ENCODE measurements at regions not wholly inside any gene's neighbourhood (a gene's known extent, or its start where the extent isn't known, plus 50 kb on each side); places are given as distances from the start of the nearest gene placed in this dataset.
"Not testable (repeated sequence)": the region's sequence is repeated elsewhere in the genome, so short reads cannot be mapped to it uniquely, and the experiment has no call there.

DNA sequence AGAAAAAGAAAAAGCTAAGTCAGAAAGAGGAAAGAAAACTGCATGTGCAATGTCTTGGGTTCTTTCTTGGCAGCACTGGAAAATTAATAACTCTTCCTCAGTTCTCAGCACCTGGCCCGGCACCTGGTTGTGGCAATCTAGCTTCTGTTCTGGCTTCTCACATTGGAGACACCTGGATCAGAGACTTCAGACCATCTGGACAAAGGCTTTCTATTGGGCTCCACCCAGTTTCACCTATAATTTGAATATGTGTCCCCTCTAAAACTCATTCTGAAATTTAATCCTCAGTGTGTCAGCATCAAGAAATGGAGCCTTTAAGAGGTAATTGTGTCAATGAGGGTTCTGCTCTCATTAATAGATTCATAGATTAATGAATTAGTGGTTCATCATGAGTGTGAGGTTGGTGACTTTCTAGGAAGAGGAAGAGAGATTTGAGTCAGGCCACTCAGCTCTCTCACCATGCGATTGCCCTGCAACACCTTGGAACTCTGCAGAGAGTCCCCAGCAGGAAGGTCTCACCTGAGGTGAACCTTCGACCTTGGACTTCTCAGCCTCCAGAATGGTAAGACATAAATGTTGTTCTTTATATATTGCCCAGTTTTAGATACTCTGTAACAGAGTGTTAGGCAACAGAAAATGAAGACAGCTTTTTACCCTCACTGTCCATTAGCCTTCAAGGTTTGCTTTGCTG, 679.9 kb downstream of the NTRK3 start:
- no peak for DNase-seq

- DNase-seq = no peak
These were observed 680.6 kb downstream of the NTRK3 start for GRCh38 chr15:87575896-87576473.

DNA sequence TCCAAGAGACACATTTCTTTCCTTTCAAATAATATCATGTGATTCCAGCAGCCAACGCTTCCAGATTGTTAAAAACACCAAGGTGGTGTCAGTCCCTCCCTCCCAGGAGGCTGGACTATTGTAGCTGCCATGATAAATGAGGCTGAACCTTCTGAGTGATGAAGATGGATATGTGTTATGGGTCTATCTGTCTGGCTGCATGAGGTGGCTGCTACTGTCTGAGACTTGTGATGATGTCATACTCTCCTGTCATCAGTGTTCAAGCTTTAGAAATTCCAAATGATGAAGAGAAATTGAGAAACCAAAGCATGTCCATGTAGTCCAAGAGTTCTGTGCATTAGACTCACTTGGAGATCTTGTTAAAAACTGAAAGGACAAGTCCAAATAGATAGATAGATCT, 683.0 kb downstream of the NTRK3 start:
- no peak for DNase-seq

DNA sequence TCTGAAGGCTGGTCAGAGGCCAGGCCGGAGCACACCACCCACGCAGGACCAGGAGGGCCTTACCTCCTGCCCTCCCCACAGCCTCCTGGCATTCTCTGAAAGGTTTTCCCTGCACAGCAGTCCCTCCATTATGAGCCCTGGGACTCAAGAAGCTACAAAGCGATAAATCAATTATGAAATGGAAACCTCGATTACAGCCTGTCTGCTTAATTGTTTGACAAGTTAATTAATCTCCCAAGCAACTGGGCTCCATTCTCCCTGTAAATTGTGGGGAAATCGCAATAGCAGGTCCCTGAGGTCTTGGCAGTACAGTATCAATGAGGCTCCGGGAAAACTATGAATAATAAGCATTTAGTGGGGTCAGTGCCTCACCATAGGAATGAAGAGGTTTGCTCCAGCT, 683.5 kb downstream of the NTRK3 start:
- DNase-seq = no peak

DNA sequence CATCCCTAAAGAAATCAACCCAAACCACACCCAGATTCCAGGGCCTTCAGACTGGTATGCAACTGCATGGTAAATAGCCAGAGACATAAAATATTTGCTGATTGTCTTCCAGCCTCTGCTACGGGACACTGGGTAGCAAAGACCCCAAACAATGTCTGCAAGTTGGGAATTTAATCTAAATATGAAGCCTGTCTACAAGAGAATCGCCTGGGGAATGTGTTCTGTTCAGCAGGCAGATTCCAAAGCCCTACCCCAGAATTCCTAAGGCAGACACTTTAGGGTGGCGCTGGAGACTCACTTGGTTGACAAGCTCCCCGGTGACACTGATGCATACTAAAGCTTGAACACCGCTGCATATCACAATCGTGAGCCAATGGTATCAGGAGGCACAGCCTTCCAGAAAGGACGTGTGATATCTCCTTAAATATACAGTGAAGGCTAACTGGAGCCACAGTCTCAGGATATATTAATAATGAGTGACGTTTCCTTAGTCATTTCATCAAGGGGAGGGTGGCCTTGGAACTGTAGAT, 684.1 kb downstream of the NTRK3 start:
- DNase-seq = no peak

DNA sequence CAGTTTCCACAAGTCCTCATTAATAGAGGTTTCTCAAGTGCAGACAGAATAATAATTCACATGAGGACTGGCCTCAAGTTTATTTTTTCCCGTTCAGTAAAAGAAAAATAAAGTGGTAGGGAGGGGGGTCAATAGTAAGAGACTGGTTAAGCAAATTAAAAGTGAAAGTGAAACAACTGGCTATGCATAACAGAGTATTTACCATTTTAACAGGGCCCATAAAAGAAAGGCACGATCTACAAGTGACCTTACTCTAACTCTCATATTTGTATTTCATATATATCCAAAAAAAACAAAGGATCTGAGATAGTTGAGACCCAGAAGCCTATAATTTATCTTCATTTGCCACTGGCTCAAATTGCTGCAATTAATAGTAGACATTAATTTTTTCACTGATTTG, 686.3 kb downstream of the NTRK3 start:
- DNase-seq = no peak

DNA sequence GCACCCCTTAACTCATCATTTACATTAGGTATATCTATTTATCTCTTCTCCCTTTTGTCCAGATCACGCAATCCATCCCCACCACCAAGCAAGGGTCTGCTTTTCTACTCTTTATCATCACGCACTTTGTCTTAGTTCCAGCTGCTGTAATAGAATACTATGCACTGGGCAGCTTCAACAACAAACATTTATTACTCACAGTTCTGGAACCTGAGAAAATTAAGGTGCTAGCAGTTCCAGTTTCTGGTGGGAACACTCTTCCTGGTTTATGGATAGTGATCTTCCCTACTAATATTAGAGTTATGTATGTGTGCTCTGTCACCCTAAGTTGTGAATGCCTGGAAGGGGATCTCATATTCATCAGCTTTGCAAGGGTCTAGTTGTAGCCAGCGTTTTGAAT, 687.0 kb downstream of the NTRK3 start:
- no peak for DNase-seq

- no peak for DNase-seq
These were observed 689.0 kb downstream of the NTRK3 start for GRCh38 chr15:87567406-87568030.

DNA sequence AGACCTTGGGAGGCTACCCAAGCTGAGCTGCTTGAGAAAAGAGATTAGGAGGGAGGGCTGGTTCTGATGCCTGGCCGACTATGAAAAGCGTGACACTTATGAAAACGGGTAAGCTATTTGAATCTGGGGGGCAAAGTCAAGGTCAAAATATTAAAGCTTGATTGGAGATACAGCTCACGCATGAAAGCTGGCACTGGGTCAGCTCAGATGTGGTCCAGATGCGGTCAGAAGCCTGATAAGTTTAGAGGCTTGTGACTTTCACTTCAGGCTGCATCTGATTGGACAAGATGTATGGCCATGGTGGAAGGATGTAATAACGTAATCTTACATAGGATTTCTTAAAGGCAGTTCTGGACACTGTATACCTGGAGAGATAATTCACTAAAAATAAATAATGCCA, 690.3 kb downstream of the NTRK3 start:
- no peak for DNase-seq

DNA sequence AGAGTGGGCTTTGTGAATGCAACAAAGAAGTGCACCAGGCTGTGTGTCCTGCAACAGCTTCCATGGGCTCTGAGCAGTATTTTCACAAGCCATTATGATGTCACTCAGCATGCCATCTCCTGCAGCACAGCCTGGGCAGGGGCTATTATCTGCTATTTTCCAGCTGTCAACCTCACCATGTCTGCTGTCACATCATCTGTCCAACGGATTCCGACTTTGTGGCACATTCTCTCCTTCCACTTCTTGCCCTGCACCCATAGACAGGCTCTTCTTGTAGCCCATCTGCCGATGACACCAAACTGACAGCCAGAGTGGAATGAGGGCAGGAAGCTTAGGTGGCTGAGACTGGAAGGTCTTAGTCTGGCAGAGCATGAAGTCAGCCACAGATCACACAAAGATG, 691.9 kb downstream of the NTRK3 start:
- no peak for DNase-seq

DNA sequence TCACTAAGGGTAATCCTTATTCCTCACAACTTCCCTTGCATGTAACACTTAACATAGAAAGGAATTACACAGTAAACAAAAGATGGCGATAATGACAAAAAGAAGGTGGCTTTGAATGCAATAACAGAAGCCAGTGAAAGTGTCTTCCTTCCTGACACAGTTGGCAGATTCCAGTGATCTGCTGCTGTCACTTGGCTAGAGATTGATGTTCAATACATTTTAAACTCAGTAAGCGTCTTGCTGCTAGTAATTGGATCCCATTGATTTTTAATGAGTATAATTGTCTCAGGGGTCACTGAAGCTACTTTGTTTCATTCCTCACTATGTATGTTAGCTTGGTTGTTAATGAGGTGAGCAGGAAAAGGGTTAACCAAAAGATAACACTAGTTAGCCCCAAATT, 692.7 kb downstream of the NTRK3 start:
- no peak for DNase-seq

DNA sequence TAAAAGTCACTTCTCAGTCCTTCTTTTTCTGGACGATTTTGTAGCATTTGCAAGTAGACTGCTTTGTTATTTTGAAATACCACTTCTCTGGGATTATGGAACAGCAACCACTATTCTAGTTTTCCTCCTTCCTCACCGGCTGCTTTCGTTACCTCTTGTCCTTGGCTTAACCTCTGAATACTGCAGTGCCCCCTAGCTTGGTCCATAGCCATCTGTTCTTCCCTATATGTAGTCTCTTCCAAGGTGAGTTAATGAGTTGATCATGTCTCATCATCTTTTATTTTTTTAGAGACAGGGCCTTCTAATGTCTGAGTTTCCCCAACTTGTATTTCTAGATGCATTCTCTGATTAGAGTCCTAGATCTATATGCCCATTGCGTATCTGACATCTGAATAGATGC, 694.3 kb downstream of the NTRK3 start:
- no peak for DNase-seq

GRCh38 chr15:87561641-87562040, 694.9 kb downstream of the NTRK3 start:
- DNase-seq = no peak

GRCh38 chr15:87557881-87558280, 698.7 kb downstream of the NTRK3 start:
- DNase-seq = no peak

GRCh38 chr15:87556886-87557285, 699.7 kb downstream of the NTRK3 start:
- no peak for DNase-seq

- no peak for DNase-seq
These were observed 706.7 kb downstream of the NTRK3 start for GRCh38 chr15:87549860-87550259.

- DNase-seq = no peak
These were observed 707.2 kb downstream of the NTRK3 start for GRCh38 chr15:87549296-87549695.

- not testable (repeated sequence) for DNase-seq
These were observed 707.9 kb downstream of the NTRK3 start for GRCh38 chr15:87548590-87548989.

DNA sequence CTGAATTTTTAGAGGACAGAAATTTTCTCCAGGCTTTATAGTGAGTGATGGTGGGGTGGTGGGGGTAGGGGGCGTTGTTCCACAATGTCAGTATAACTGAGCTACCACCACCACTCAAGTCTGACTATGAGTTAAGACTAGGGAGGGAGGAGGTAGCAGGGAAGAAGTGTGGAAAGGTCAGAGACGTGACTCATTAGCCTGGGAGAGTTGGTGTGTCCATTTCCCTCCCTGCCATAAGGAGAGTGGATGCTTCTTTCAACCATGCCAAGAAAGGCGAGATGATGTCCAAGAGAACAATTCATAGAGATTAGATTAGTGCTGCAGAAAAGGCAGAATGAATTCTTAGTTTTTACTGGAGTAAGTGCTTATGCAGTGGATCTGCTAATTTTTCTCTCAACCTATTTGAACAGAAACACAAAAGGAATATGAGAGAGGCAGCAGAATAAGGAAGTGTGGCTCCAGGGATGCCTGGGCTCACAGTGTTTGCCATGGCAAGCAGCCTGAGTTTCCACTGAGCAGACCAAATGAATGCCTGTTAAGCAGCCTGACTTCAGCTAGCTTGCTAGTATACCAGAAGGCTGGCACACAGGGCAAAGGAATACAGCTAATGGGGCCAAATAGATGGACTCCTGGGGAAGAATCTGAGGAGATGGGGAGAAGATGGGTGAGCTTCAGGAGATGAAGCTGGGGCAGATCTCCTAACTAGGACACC, 708.9 kb downstream of the NTRK3 start:
- no peak for DNase-seq

DNA sequence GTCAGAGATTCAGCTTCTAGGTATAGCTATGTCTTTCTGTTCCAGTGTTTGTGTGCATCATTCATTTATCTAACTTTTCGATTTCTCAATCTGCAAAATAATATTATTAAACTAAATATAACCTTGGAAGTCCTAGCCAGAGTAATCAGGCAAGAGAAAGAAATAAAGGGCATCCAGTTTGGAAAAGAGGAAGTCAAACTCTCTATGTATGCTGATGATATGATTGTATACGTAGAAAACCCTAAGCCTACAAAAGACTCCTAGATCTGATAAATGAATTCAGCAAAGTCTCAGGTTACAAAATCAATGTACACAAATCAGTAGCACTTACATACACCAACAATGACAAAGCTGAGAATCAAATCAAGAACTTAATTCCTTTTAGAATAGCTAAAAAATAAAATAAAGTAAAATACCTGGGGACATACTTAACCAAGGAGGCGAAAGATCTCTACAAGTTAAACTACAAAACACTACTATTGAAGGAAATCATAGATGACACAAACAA, 718.2 kb downstream of the NTRK3 start:
- no peak for DNase-seq

DNA sequence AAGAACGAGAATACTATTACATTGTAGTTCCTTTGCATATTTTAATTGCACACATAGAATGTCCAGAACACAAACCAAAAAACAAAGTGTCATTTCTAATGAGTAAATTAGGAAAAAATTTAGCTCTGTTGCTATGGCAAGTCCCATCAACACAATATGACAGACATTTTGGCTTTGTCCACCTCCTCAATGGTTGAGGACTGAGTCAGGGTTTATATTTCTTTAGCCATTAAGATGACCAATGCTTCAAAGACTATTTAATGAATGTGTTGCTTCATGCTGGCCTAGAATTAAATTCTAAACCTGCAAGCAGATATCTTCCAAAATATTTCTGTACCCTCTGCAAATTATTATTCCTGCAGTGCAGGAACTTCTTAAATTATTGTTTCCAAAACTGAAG, 719.2 kb downstream of the NTRK3 start:
- no peak for DNase-seq

DNA sequence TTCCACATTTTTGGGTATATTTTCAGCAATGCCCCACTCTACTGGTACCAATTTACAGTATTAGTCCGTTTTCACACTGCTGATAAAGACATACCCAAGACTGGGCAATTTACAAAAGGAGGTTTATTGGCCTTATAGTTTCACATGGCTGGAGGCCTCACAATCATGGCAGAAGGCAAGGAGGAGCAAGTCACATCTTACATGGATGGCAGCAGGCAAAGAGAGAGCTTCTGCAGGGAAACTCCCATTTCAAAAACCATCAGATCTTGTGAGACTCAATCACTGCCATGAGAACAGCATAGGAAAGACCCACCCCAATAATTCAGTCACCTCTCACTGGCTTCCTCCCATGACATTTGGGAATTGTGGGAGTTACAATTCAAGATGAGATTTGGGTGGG, 722.9 kb downstream of the NTRK3 start:
- DNase-seq = not testable (repeated sequence)

DNA sequence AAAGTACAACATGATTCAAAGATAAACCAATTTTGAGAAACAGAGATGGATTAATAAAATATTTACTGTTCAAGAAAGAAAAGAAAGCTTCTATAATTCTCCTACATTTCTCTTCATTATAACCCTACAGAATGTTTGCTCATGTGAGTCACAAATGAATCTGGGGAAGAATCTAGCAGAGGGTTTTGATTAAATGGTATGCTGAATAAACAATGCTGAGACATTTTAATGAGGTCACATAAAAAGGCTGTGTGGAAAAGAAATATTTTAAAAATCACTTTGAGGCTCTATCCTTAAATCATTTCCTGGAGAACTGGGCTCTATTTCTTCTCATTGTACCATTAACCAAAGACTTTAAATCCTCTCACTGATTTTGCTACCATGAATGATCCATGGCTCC, 727.7 kb downstream of the NTRK3 start:
- DNase-seq = no peak

- no peak for DNase-seq
These were observed 728.7 kb downstream of the NTRK3 start for GRCh38 chr15:87527875-87528274.

All from suppressor macrophage treated with lipopolysaccharide for 4 hours (primary cell).